Osteocyte (in vitro differentiated cells): ENCODE measurements at regions not wholly inside any gene's neighbourhood (a gene's known extent, or its start where the extent isn't known, plus 50 kb on each side); places are given as distances from the start of the nearest gene placed in this dataset.

Experiments used
- DNase-seq: peaks from one replicate; pipeline ENCODE4 v3.0.0; 2021; ENCODE audit warnings: mixed read lengths; ENCODE audit not compliant: unreplicated experiment; ENCODE audit errors: extremely low spot score
- H3K27ac Mint-ChIP-seq: one replicate; pipeline ENCODE4 v1.8.0; 2021; ENCODE audit warnings: mild to moderate bottlenecking, mixed read lengths; ENCODE audit not compliant: unreplicated experiment
- H3K27me3 Mint-ChIP-seq: one replicate; pipeline ENCODE4 v1.8.0; 2021; ENCODE audit warnings: mixed read lengths; ENCODE audit not compliant: unreplicated experiment
- H3K36me3 Mint-ChIP-seq: one replicate; pipeline ENCODE4 v1.8.0; 2021; ENCODE audit warnings: mixed read lengths; ENCODE audit not compliant: unreplicated experiment
- H3K4me1 Mint-ChIP-seq: one replicate; pipeline ENCODE4 v1.8.0; 2021; ENCODE audit warnings: mixed read lengths; ENCODE audit not compliant: unreplicated experiment
- H3K4me3 Mint-ChIP-seq: one replicate; pipeline ENCODE4 v1.8.0; 2021; ENCODE audit warnings: mild to moderate bottlenecking, moderate library complexity, mixed read lengths; ENCODE audit not compliant: unreplicated experiment
- H3K9me3 Mint-ChIP-seq: one replicate; pipeline ENCODE4 v1.8.0; 2021; ENCODE audit warnings: mixed read lengths; ENCODE audit not compliant: unreplicated experiment
- CTCF ChIP-seq: fragments of 200-600 bp; sonication (generic); IDR thresholded peaks from 2 replicates; pipeline ENCODE4 v1.5.0; 2021; ENCODE audit warnings: antibody characterized with exemption, mild to moderate bottlenecking, moderate library complexity

- no peaks in the 10 kb centered on the region for H3K4me1 Mint-ChIP-seq
- peaks cover 17% of the 10 kb centered on the region for H3K9me3 Mint-ChIP-seq
- no peak overlapping the region for H3K4me3 Mint-ChIP-seq
- DNase-seq: no peak
- no peak for TF ChIP-seq CTCF
- no peak overlapping the region for H3K27ac Mint-ChIP-seq
- no peaks in the 10 kb centered on the region for H3K27me3 Mint-ChIP-seq
- no peaks in the 10 kb centered on the region for H3K36me3 Mint-ChIP-seq
Measured at GRCh38 chr19:31699421-31699820, 350.2 kb upstream of the TSHZ3 start.

- no peak for DNase-seq
- Mint-ChIP-seq H3K9me3 (peaks cover 21% of the 10 kb centered on the region), H3K27ac (no peak overlapping the region), H3K36me3 (no peaks in the 10 kb centered on the region), H3K4me3 (no peak overlapping the region), H3K27me3 (no peaks in the 10 kb centered on the region), H3K4me1 (no peaks in the 10 kb centered on the region)
- no peak for TF ChIP-seq CTCF
Measured at GRCh38 chr19:31701146-31701545, 351.9 kb upstream of the TSHZ3 start.

- TF ChIP-seq CTCF: no peak
- DNase-seq: peak; percentile 60
- H3K4me1 Mint-ChIP-seq: no peaks in the 10 kb centered on the region
- no peak overlapping the region for H3K4me3 Mint-ChIP-seq
- H3K9me3 Mint-ChIP-seq: peaks cover 21% of the 10 kb centered on the region
- H3K36me3 Mint-ChIP-seq: no peaks in the 10 kb centered on the region
- no peaks in the 10 kb centered on the region for H3K27me3 Mint-ChIP-seq
- no peak overlapping the region for H3K27ac Mint-ChIP-seq
Measured at GRCh38 chr19:31705656-31706055, 356.4 kb upstream of the TSHZ3 start.

- no peak for TF ChIP-seq CTCF
- DNase-seq: peak; percentile 71
- H3K27ac Mint-ChIP-seq: no peak overlapping the region
- no peaks in the 10 kb centered on the region for H3K4me1 Mint-ChIP-seq
- H3K27me3 Mint-ChIP-seq: no peaks in the 10 kb centered on the region
- no peaks in the 10 kb centered on the region for H3K36me3 Mint-ChIP-seq
- peaks cover 20% of the 10 kb centered on the region for H3K9me3 Mint-ChIP-seq
- no peak overlapping the region for H3K4me3 Mint-ChIP-seq
Measured at GRCh38 chr19:31706131-31706530, 356.9 kb upstream of the TSHZ3 start.

- H3K27me3 Mint-ChIP-seq: no peaks in the 10 kb centered on the region
- TF ChIP-seq CTCF: no peak
- H3K4me1 Mint-ChIP-seq: no peaks in the 10 kb centered on the region
- no peak overlapping the region for H3K4me3 Mint-ChIP-seq
- DNase-seq: peak; percentile 75
- peaks cover 22% of the 10 kb centered on the region for H3K9me3 Mint-ChIP-seq
- H3K36me3 Mint-ChIP-seq: no peaks in the 10 kb centered on the region
- no peak overlapping the region for H3K27ac Mint-ChIP-seq
Measured at GRCh38 chr19:31706691-31707620, 357.7 kb upstream of the TSHZ3 start.
